Liver (tissue), 3 donors: ENCODE measurements at regions not wholly inside any gene's neighbourhood (a gene's known extent, or its start where the extent isn't known, plus 50 kb on each side); places are given as distances from the start of the nearest gene placed in this dataset.

ENCODE experiments used
- RXRA ChIP-seq, 2 donors: IDR thresholded peaks; 2 replicates each; pipeline ENCODE4 v1.6.1; 2017 to 2018; ENCODE audit warnings: antibody characterized with exemption in 2 of 2, mild to moderate bottlenecking in 1 of 2
- TF ChIP-seq, protein P1 (sequence below): fragments of 150-350 bp; IDR thresholded peaks from 2 replicates; pipeline ENCODE4 v1.5.1; 2017; ENCODE audit warnings: improper control_type of control experiment, low read depth, low read length; ENCODE audit not compliant: missing input control
- donor health status: healthy.
- donor health status: healthy.

DNA sequence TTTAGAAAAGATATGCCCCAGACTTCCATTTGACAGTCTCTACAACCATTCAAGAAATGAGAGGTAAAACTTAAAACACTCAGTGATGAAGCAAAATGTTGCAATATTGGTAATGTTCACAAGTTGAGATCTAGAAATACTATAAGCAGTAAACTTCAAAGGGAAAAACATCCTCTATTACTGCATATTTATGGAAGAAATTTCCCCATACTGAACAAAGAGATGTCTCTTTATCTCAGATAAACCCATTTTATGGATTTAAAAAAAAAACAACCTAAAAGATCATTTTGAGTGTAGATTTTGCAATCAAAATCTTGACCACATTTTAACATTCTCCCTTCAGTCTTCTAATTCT is 177.8 kb upstream of the TAB2 start:
- TF ChIP-seq, protein P1, sequence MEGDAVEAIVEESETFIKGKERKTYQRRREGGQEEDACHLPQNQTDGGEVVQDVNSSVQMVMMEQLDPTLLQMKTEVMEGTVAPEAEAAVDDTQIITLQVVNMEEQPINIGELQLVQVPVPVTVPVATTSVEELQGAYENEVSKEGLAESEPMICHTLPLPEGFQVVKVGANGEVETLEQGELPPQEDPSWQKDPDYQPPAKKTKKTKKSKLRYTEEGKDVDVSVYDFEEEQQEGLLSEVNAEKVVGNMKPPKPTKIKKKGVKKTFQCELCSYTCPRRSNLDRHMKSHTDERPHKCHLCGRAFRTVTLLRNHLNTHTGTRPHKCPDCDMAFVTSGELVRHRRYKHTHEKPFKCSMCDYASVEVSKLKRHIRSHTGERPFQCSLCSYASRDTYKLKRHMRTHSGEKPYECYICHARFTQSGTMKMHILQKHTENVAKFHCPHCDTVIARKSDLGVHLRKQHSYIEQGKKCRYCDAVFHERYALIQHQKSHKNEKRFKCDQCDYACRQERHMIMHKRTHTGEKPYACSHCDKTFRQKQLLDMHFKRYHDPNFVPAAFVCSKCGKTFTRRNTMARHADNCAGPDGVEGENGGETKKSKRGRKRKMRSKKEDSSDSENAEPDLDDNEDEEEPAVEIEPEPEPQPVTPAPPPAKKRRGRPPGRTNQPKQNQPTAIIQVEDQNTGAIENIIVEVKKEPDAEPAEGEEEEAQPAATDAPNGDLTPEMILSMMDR, result no peak
- TF ChIP-seq RXRA (IDR thresholded peaks at IDR 0.05), result no peak
